ENCODE measurements at regions not wholly inside any gene's neighbourhood (a gene's known extent, or its start where the extent isn't known, plus 50 kb on each side); places are given as distances from the start of the nearest gene placed in this dataset.

DNA sequence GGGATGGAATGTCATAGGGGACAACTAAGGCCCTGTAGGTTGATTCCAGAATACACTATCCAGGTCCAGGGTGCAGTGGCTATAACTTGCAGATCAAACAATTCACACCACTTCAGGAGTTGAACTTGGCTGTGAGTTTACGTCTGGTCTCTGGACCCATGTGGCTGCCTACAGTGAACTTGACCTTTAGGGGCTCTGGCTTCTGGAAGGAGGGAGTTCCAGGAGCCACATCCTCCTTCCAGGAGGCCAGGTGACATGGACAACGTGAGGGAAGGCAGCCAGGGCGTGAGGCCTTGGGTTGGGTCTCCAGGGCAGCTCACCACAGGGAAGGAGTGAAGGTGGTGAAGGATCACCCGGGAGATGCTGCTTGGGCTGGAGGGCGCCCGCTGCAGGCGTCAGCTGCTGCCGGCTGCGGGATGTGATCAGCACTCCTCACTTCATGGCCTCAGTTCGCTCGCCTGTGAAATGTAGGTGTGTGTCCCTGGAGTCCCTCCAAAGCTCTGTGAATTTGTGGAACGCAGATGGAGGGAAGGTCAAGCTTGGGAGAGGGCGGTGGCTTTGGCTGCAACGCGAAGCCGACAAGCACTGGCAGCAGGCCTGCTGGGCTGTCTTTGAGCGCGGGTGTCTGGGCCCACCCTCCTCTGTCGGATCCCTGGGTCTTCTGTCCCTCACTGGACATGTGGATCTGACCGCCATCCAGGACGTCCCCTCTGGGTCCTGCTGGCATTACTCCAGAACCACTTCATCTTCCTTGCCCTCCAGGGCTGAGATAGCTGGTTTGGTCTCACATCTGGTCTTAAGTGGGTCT, 146.5 kb downstream of the GLI2 start:
- TF ChIP-seq, protein P1, sequence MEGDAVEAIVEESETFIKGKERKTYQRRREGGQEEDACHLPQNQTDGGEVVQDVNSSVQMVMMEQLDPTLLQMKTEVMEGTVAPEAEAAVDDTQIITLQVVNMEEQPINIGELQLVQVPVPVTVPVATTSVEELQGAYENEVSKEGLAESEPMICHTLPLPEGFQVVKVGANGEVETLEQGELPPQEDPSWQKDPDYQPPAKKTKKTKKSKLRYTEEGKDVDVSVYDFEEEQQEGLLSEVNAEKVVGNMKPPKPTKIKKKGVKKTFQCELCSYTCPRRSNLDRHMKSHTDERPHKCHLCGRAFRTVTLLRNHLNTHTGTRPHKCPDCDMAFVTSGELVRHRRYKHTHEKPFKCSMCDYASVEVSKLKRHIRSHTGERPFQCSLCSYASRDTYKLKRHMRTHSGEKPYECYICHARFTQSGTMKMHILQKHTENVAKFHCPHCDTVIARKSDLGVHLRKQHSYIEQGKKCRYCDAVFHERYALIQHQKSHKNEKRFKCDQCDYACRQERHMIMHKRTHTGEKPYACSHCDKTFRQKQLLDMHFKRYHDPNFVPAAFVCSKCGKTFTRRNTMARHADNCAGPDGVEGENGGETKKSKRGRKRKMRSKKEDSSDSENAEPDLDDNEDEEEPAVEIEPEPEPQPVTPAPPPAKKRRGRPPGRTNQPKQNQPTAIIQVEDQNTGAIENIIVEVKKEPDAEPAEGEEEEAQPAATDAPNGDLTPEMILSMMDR (IDR thresholded peaks at IDR 0.05): no peak
- TF ChIP-seq POLR2A (IDR thresholded peaks at IDR 0.05): no peak
